Body of pancreas (tissue), 4 donors: ENCODE measurements at regions not wholly inside any gene's neighbourhood (a gene's known extent, or its start where the extent isn't known, plus 50 kb on each side); places are given as distances from the start of the nearest gene placed in this dataset.

Experiments used
- ATAC-seq: fragments of 150-250 bp; one replicate; pipeline ENCODE4 v1.9.1; 2016
- DNase-seq, 4 donors: peaks; one replicate each; pipeline ENCODE4 v3.0.0-alpha.2; 2019
- H3K27ac ChIP-seq, 4 donors: fragments of 200-600 bp; sonication (generic); 1 replicate in 3 of 4; 2 replicates in 1 of 4; pipeline versions ENCODE4 v1.5.1 to v1.6.1; 2016 to 2019; ENCODE audit warnings: mild to moderate bottlenecking in 1 of 4, mixed read lengths in 1 of 4, moderate library complexity in 1 of 4
- H3K27me3 ChIP-seq, 2 donors: fragments of 200-600 bp; sonication (generic); one replicate each; pipeline ENCODE4 v1.6.0; 2016; ENCODE audit warnings: mild to moderate bottlenecking in 1 of 2
- H3K36me3 ChIP-seq, 2 donors: fragments of 200-600 bp; sonication (generic); replicated peaks in 1 of 2; 2 replicates each; pipeline ENCODE4 v1.5.1; 2016; ENCODE audit warnings: low read depth in 2 of 2; ENCODE audit not compliant: insufficient read depth in 1 of 2
- H3K4me1 ChIP-seq: fragments of 200-600 bp; sonication (generic); one replicate; pipeline ENCODE4 v1.6.0; 2016
- H3K4me3 ChIP-seq, 2 donors: fragments of 200-600 bp; sonication (generic); 1 replicate in 1 of 2; 2 replicates in 1 of 2; pipeline ENCODE4 v1.5.1; 2016 to 2019
- H3K9me3 ChIP-seq, 3 donors: fragments of 200-600 bp; sonication (generic); 1 replicate in 2 of 3; 2 replicates in 1 of 3; pipeline ENCODE4 v1.5.1; 2016
- POLR2A ChIP-seq, 3 donors: fragments of 450-650 bp; IDR thresholded peaks; one replicate each; pipeline ENCODE4 v1.6.1; 2016; ENCODE audit warnings: antibody characterized with exemption in 3 of 3, mild to moderate bottlenecking in 2 of 3
- WGBS, 2 donors: methylation state at CpG; one replicate each; pipeline ENCODE4 v1.1.5; 2017; 5-methylcytosine and 5-hydroxymethylcytosine counted together
- intact Hi-C: fragments of 100-400 bp; cut with DNase I; formaldehyde crosslinking; loops from one replicate; pipeline ENCODE4 v1.15.1; 2023
- TF ChIP-seq, protein P1 (sequence below), 7 experiments: fragments of 450-650 bp in 4 of 7; fragments of 200-600 bp in 3 of 7; sonication (generic) in 3 of 7; IDR thresholded peaks; one replicate each; pipeline ENCODE4 v1.5.1; 2016 to 2019; ENCODE audit warnings: antibody characterized with exemption in 7 of 7

DNA sequence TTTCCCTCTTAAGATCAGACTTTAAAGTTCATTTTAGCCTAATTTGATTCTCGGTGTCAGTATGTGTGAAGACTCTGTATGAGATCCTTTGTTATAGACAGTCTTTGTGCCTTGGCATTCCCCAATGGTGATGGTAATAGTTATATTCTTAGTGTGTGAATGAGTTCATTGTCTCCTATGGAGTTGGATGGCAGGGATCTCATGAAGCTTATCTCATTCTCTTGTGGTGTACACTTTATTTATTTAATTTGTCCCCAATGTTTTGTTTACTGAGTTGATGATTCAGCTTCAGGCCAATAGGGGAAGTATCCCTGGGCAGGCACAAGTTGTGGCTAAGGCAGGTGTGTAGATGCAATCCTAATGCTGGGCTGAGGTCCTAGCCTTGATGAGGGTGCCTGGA lies 222.0 kb upstream of the DPPA4 start:
- DNase-seq = no peak
- intact Hi-C loops = no loop called here
- H3K27me3 ChIP-seq = no peaks in the 10 kb centered on the region
- H3K27ac ChIP-seq = no peak overlapping the region
- ATAC-seq = no peak
- no peaks in the 10 kb centered on the region for H3K9me3 ChIP-seq
- TF ChIP-seq, protein P1, sequence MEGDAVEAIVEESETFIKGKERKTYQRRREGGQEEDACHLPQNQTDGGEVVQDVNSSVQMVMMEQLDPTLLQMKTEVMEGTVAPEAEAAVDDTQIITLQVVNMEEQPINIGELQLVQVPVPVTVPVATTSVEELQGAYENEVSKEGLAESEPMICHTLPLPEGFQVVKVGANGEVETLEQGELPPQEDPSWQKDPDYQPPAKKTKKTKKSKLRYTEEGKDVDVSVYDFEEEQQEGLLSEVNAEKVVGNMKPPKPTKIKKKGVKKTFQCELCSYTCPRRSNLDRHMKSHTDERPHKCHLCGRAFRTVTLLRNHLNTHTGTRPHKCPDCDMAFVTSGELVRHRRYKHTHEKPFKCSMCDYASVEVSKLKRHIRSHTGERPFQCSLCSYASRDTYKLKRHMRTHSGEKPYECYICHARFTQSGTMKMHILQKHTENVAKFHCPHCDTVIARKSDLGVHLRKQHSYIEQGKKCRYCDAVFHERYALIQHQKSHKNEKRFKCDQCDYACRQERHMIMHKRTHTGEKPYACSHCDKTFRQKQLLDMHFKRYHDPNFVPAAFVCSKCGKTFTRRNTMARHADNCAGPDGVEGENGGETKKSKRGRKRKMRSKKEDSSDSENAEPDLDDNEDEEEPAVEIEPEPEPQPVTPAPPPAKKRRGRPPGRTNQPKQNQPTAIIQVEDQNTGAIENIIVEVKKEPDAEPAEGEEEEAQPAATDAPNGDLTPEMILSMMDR (IDR thresholded peaks at IDR 0.05) = no peak
- TF ChIP-seq POLR2A (IDR thresholded peaks at IDR 0.05) = no peak
- no peaks in the 10 kb centered on the region for H3K4me1 ChIP-seq
- no peaks in the 10 kb centered on the region for H3K36me3 ChIP-seq
- 64 to 81% methylated on average over 1 of the region's 1 CpG for WGBS, 2 donors
- no peak overlapping the region for H3K4me3 ChIP-seq

DNA sequence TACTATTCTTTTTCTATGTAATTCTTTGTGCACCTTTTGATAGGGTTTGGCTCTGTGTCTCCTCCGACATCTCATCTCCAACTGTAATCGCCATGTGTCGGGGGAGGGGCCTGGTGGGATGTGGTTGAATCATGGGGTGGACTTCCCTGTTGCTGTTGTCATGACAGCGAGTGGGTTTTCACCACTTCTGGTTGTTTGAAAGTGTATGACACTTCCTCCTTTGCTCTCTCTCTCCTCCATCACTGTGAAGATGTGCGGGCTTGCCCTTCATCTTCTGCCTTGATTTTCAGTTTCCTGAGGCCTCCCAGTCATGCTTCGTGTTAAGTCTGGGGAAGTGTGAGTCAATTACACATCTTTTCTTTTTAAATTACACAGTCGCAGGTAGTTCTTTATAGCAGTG lies 225.8 kb upstream of the DPPA4 start:
- WGBS, 2 donors = 61 to 72% methylated on average over 7 of the region's 7 CpGs
- DNase-seq (no peak), ATAC-seq (no peak)
- H3K27me3 ChIP-seq = no peaks in the 10 kb centered on the region
- no peak overlapping the region for H3K4me3 ChIP-seq
- intact Hi-C loops = no loop called here
- no peak overlapping the region for H3K27ac ChIP-seq
- no peaks in the 10 kb centered on the region for H3K36me3 ChIP-seq
- H3K9me3 ChIP-seq = no peaks in the 10 kb centered on the region
- TF ChIP-seq, protein P1 (IDR thresholded peaks at IDR 0.05) = no peak
- no peak for TF ChIP-seq POLR2A (IDR thresholded peaks at IDR 0.05)
- H3K4me1 ChIP-seq = no peaks in the 10 kb centered on the region

DNA sequence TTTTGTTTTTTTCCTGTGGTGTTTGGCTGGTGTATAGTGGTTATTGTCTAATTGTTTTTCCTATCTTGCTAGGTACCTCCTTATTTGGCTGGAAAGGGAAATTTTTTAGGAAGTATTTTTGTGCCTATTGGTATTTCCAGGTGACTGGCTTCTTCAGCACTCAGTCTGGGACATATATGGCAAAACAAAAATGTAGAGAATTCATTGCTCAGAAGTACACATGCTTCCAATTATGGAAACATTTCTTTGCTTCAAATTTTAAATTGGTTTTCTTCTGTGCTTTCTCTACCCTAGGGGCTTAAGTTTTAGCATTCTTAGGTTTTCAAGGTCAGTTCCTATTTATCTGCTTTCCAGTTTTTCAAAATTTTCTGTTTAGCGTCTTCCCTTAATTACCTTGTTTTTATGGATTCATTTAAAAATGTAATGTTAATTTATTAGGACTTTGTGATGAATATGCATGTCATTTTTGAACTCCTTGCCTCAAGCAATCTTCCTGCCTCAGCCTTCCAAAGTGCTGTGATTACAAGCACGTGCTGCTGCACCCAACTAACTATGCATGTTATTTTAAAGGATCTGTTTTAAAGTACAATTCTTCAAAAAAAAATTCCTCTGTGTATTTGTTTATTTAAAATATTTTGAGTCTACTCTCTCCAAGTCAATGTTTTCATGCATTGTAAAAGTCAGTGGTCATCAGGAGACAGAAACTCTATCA lies 231.9 kb upstream of the DPPA4 start:
- Histone ChIP-seq H3K27me3 (no peaks in the 10 kb centered on the region), H3K36me3 (no peaks in the 10 kb centered on the region), H3K4me1 (no peaks in the 10 kb centered on the region), H3K4me3 (no peak overlapping the region), H3K27ac (no peak overlapping the region), H3K9me3 (no peaks in the 10 kb centered on the region)
- 51 to 62% methylated on average over 2 of the region's 2 CpGs for WGBS, 2 donors
- ATAC-seq = no peak
- no peak for TF ChIP-seq POLR2A (IDR thresholded peaks at IDR 0.05)
- TF ChIP-seq, protein P1 (IDR thresholded peaks at IDR 0.05) = no peak
- intact Hi-C loops = no loop called here
- DNase-seq = no peak

DNA sequence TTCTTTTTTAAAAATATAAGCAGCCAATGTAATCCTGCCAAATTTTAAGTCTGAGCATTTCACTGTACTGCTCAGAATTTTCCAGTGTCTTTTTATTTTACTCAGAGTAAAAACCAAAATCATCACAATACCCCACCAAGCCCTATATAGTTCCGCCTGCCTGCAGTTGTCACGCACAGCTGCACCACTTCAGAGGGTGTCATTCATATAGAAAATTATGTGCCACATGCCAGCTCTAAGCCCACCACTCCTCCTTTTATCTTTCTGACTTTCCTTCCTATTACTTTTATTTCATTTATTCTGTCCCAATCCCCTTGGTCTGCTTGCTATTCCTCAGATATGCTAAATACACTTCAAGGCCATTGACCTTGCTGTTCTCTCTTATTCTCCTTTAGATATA lies 233.1 kb upstream of the DPPA4 start:
- WGBS, 2 donors = 82 to 86% methylated on average over 2 of the region's 2 CpGs
- Histone ChIP-seq H3K27me3 (no peaks in the 10 kb centered on the region), H3K27ac (no peak overlapping the region), H3K4me1 (no peaks in the 10 kb centered on the region), H3K9me3 (no peaks in the 10 kb centered on the region), H3K36me3 (no peaks in the 10 kb centered on the region), H3K4me3 (no peak overlapping the region)
- intact Hi-C loops = no loop called here
- ATAC-seq = no peak
- TF ChIP-seq, protein P1 (IDR thresholded peaks at IDR 0.05) = no peak
- no peak for TF ChIP-seq POLR2A (IDR thresholded peaks at IDR 0.05)
- DNase-seq = no peak

DNA sequence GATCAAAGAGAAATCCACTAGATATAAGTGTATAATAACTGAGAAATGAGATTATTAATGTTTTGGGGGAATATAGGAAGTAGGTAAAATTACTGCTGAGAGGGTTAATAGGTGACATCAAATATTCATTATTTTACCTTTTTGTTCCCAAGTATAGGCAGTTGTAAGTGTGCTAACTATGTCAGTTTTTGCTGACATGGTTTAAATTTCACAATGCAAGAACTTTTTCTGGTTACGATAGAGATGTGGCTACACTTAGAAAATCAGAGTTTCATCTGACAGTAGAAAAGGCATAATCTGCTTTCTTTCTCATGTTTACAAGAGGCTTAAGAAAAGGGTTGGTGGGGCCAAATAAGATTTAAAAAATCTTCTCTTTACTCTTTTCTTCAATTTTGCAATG lies 235.0 kb upstream of the DPPA4 start:
- no peak for TF ChIP-seq POLR2A (IDR thresholded peaks at IDR 0.05)
- TF ChIP-seq, protein P1 (IDR thresholded peaks at IDR 0.05) = no peak
- Histone ChIP-seq H3K9me3 (no peaks in the 10 kb centered on the region), H3K4me3 (no peak overlapping the region), H3K4me1 (no peaks in the 10 kb centered on the region), H3K27ac (no peak overlapping the region), H3K36me3 (no peaks in the 10 kb centered on the region), H3K27me3 (no peaks in the 10 kb centered on the region)
- ATAC-seq (no peak), DNase-seq (no peak)
- 86 to 95% methylated on average over 1 of the region's 1 CpG for WGBS, 2 donors
- intact Hi-C loops = no loop called here
